ENCODE measurements at regions not wholly inside any gene's neighbourhood (a gene's known extent, or its start where the extent isn't known, plus 50 kb on each side); places are given as distances from the start of the nearest gene placed in this dataset.
A peak's percentile ranks its signal among the peaks of the same experiment; 100 is the strongest.

- Histone ChIP-seq H3K27me3 (ENCODE audit: control insufficient read depth, insufficient read depth, low read length) (no peaks in the 10 kb centered on the region), H3K4me3 (ENCODE audit: low read depth, low read length) (no peak overlapping the region), H3K36me3 (ENCODE audit: control insufficient read depth, insufficient read depth, low read length) (no peaks in the 10 kb centered on the region)
- CTCF ChIA-PET: no interaction called here
- DNase-seq (ENCODE audit: low read depth): no peak
- POLR2A ChIA-PET: no interaction called here
- TF ChIP-seq CTCF (IDR thresholded peaks at IDR 0.05; ENCODE audit: insufficient read depth, low read depth, low read length): no peak
Measured at GRCh38 chr14:35965400-35965799, 139.3 kb downstream of the BRMS1L start.

DNA sequence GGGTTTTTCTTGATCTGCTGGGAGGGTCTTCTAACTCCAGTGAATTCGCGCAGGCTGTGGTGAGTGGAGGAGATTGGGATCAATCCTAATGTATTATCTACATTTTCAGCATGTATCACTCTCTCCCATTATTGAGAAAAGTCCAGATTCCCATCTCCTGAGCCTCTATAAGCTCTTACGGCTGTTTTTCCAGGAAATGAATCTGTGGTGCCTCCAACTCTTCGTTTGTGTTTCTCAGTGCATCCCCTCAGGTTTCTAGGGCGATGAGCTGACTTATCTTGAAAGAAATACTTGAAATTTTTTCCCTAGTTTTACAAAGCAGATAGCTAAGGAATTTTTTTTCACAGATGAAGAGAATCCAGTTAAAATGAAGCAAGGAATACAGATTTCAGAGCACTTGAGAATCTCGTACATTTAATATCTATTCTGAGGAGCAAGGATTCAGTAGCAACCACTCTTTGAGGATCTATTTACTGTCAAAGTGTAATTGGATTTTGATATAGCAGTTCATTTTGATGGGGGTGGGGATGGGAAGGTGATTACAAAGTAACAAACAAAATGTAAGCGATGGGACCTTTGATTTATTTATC is 138.7 kb downstream of the BRMS1L start:
- ChIA-PET POLR2A (no interaction called here), CTCF (no interaction called here)
- TF ChIP-seq CTCF (IDR thresholded peaks at IDR 0.05; ENCODE audit: insufficient read depth, low read depth, low read length): no peak
- H3K27me3 ChIP-seq (ENCODE audit: control insufficient read depth, insufficient read depth, low read length): no peaks in the 10 kb centered on the region
- no peaks in the 10 kb centered on the region for H3K36me3 ChIP-seq (ENCODE audit: control insufficient read depth, insufficient read depth, low read length)
- no peak overlapping the region for H3K4me3 ChIP-seq (ENCODE audit: low read depth, low read length)
- no peak for DNase-seq (ENCODE audit: low read depth)

- no peak overlapping the region for H3K4me3 ChIP-seq (ENCODE audit: low read depth, low read length)
Measured at GRCh38 chr14:35963209-35963608, 137.1 kb downstream of the BRMS1L start.

DNA sequence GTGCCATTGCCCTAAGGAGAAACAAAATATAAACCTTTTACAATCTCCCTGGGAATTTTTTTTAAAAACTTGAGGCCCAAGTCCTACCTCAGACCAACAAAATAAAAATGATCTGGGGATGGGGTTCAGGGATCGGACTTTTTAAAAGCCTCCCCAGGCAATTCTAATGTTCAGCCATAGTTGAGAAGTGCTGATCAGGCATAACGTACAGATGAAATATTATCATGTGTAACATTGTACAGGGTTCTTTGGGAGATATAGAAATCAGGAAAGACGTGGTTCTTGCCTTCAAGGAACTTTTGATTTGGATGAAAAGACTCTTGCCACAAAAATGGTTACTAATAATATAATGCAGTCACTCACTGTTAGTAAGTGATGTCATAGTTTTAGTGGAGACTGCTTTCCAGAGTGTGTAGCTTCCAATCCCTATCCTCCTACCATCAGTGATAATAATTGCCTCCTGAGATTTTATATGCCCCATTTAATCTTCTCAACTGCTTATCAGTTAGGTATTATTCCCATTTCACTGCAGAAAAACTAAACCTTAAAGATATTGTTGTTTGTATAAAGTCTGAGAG is 135.6 kb downstream of the BRMS1L start:
- H3K4me3 ChIP-seq (ENCODE audit: low read depth, low read length): no peak overlapping the region
- no peaks in the 10 kb centered on the region for H3K27me3 ChIP-seq (ENCODE audit: control insufficient read depth, insufficient read depth, low read length)
- POLR2A ChIA-PET: no interaction called here
- CTCF ChIA-PET: no interaction called here
- no peaks in the 10 kb centered on the region for H3K36me3 ChIP-seq (ENCODE audit: control insufficient read depth, insufficient read depth, low read length)
- DNase-seq (ENCODE audit: low read depth): no peak
- TF ChIP-seq CTCF (IDR thresholded peaks at IDR 0.05; ENCODE audit: insufficient read depth, low read depth, low read length): no peak

More at GRCh38 chr14:35963209-35963608, 137.1 kb downstream of the BRMS1L start:
- ChIA-PET POLR2A (no interaction called here), CTCF (no interaction called here)
- TF ChIP-seq CTCF (IDR thresholded peaks at IDR 0.05; ENCODE audit: insufficient read depth, low read depth, low read length): peak; percentile 6; the same call in 1 of the 2 replicates
- Histone ChIP-seq H3K36me3 (ENCODE audit: control insufficient read depth, insufficient read depth, low read length) (no peaks in the 10 kb centered on the region), H3K27me3 (ENCODE audit: control insufficient read depth, insufficient read depth, low read length) (no peaks in the 10 kb centered on the region)
- no peak for DNase-seq (ENCODE audit: low read depth)

GRCh38 chr14:35959835-35960234 is 133.7 kb downstream of the BRMS1L start:
- ChIA-PET CTCF (no interaction called here), POLR2A (no interaction called here)
- H3K27me3 ChIP-seq (ENCODE audit: control insufficient read depth, insufficient read depth, low read length): no peaks in the 10 kb centered on the region
- TF ChIP-seq CTCF (IDR thresholded peaks at IDR 0.05; ENCODE audit: insufficient read depth, low read depth, low read length): no peak
- no peak for DNase-seq (ENCODE audit: low read depth)
- H3K4me3 ChIP-seq (ENCODE audit: low read depth, low read length): no peak overlapping the region
- no peaks in the 10 kb centered on the region for H3K36me3 ChIP-seq (ENCODE audit: control insufficient read depth, insufficient read depth, low read length)
